ENCODE measurements at regions not wholly inside any gene's neighbourhood (a gene's known extent, or its start where the extent isn't known, plus 50 kb on each side); places are given as distances from the start of the nearest gene placed in this dataset.

DNA sequence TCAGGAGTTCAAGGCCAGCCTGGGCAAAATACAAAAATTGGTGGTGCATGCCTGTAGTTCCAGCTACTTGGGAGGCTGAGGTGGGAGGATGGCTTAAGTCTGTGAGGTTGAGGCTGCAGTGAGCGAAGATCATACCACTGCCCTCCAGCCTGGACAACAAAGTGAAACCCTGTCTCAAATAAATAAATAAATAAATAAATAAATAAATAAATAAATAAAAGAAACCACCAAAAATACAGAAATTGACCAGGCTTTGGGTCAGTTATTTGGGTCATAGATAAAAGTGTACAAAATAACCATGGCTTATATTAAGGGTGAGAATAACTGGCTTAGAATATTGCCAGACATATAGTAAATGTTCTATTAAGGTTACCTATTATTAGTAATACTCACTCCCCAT is 129.2 kb downstream of the NEUROD6 start:
- Histone ChIP-seq H3K79me2 (ENCODE audit: insufficient read depth, low read length) (no peaks in the 10 kb centered on the region), H3K9me3 (ENCODE audit: low read depth, low read length) (no peaks in the 10 kb centered on the region), H3K4me1 (ENCODE audit: insufficient read depth, low read length) (no peaks in the 10 kb centered on the region), H3K27me3 (ENCODE audit: insufficient read depth, low read length) (no peaks in the 10 kb centered on the region), H2AFZ (ENCODE audit: low read length) (no peak overlapping the region), H4K20me1 (ENCODE audit: insufficient read depth, low read length) (no peaks in the 10 kb centered on the region), H3K36me3 (ENCODE audit: insufficient read depth, low read length) (no peaks in the 10 kb centered on the region), H3K27ac (ENCODE audit: low read depth, low read length) (no peak overlapping the region), H3K4me3 (ENCODE audit: insufficient read depth, low read length) (no peak overlapping the region), H3K4me2 (ENCODE audit: insufficient read depth, low read length) (no peak overlapping the region)
- no peak for TF ChIP-seq CTCF (IDR thresholded peaks at IDR 0.05; ENCODE audit: extremely low read depth, low read depth, low read length)
- no peak for DNase-seq (ENCODE audit: insufficient read length, low spot score, missing footprints)

DNA sequence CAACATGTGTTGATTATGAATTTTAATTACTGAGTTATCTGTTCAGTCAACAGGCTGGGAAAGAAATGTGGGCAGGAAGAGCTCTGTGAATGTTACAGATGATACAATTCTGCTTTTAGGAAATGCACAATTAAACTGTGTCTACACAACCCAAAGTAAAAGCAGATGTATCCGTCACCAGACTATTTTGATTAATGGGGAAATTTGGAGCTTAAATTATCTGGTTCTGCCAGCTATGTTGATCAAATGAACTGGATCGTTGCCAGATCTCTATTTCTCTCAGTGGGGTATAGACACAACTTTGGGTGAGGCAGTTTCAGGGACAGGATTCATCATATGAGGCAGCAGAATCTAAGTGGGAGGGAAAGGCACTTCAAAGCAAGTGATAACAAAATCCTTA is 136.5 kb downstream of the NEUROD6 start:
- TF ChIP-seq CTCF (IDR thresholded peaks at IDR 0.05; ENCODE audit: extremely low read depth, low read depth, low read length) = no peak

GRCh38 chr7:31203551-31203950 is 137.0 kb downstream of the NEUROD6 start:
- no peak for DNase-seq (ENCODE audit: insufficient read length, low spot score, missing footprints)
- H2AFZ ChIP-seq (ENCODE audit: low read length) = no peak overlapping the region
- H3K27ac ChIP-seq (ENCODE audit: low read depth, low read length) = no peak overlapping the region
- H3K4me3 ChIP-seq (ENCODE audit: insufficient read depth, low read length) = no peak overlapping the region
- no peaks in the 10 kb centered on the region for H3K27me3 ChIP-seq (ENCODE audit: insufficient read depth, low read length)
- H4K20me1 ChIP-seq (ENCODE audit: insufficient read depth, low read length) = no peaks in the 10 kb centered on the region
- no peaks in the 10 kb centered on the region for H3K4me1 ChIP-seq (ENCODE audit: insufficient read depth, low read length)
- H3K36me3 ChIP-seq (ENCODE audit: insufficient read depth, low read length) = no peaks in the 10 kb centered on the region
- no peak for TF ChIP-seq CTCF (IDR thresholded peaks at IDR 0.05; ENCODE audit: extremely low read depth, low read depth, low read length)
- no peaks in the 10 kb centered on the region for H3K79me2 ChIP-seq (ENCODE audit: insufficient read depth, low read length)
- no peak overlapping the region for H3K4me2 ChIP-seq (ENCODE audit: insufficient read depth, low read length)
- H3K9me3 ChIP-seq (ENCODE audit: low read depth, low read length) = no peaks in the 10 kb centered on the region

More for the DNA sequence above, 136.5 kb downstream of the NEUROD6 start:
- no peak overlapping the region for H2AFZ ChIP-seq (ENCODE audit: low read length)
- no peaks in the 10 kb centered on the region for H3K4me1 ChIP-seq (ENCODE audit: insufficient read depth, low read length)
- H3K36me3 ChIP-seq (ENCODE audit: insufficient read depth, low read length) = no peaks in the 10 kb centered on the region
- no peaks in the 10 kb centered on the region for H3K27me3 ChIP-seq (ENCODE audit: insufficient read depth, low read length)
- no peak overlapping the region for H3K4me2 ChIP-seq (ENCODE audit: insufficient read depth, low read length)
- no peak for DNase-seq (ENCODE audit: insufficient read length, low spot score, missing footprints)
- H3K9me3 ChIP-seq (ENCODE audit: low read depth, low read length) = no peaks in the 10 kb centered on the region
- no peaks in the 10 kb centered on the region for H3K79me2 ChIP-seq (ENCODE audit: insufficient read depth, low read length)
- H3K4me3 ChIP-seq (ENCODE audit: insufficient read depth, low read length) = no peak overlapping the region
- H4K20me1 ChIP-seq (ENCODE audit: insufficient read depth, low read length) = no peaks in the 10 kb centered on the region
- no peak overlapping the region for H3K27ac ChIP-seq (ENCODE audit: low read depth, low read length)

DNA sequence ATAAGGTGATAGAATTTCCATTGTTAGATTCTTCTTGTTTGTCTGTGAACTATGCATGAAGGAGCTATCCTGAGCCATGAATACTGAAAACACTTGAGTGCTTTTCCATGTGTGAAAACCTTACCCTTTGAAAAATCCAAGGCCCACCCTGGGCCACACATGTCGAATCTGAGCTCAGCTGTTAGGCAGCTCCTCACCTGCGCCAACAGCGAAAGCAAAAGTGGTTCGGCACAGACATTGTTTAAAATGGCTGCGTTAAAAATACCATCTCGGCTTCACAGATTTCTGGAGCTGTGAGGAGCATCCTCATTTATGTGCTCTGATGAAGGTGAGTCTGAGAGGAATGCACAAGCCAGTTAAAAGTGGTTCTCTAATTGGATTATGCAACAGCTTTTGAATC is 137.7 kb downstream of the NEUROD6 start:
- DNase-seq (ENCODE audit: insufficient read length, low spot score, missing footprints) = no peak
- no peaks in the 10 kb centered on the region for H3K9me3 ChIP-seq (ENCODE audit: low read depth, low read length)
- no peaks in the 10 kb centered on the region for H3K4me1 ChIP-seq (ENCODE audit: insufficient read depth, low read length)
- H3K27ac ChIP-seq (ENCODE audit: low read depth, low read length) = no peak overlapping the region
- H3K4me2 ChIP-seq (ENCODE audit: insufficient read depth, low read length) = no peak overlapping the region
- H4K20me1 ChIP-seq (ENCODE audit: insufficient read depth, low read length) = no peaks in the 10 kb centered on the region
- H2AFZ ChIP-seq (ENCODE audit: low read length) = no peak overlapping the region
- H3K36me3 ChIP-seq (ENCODE audit: insufficient read depth, low read length) = no peaks in the 10 kb centered on the region
- no peaks in the 10 kb centered on the region for H3K79me2 ChIP-seq (ENCODE audit: insufficient read depth, low read length)
- H3K27me3 ChIP-seq (ENCODE audit: insufficient read depth, low read length) = no peaks in the 10 kb centered on the region
- TF ChIP-seq CTCF (IDR thresholded peaks at IDR 0.05; ENCODE audit: extremely low read depth, low read depth, low read length) = no peak
- H3K4me3 ChIP-seq (ENCODE audit: insufficient read depth, low read length) = no peak overlapping the region
